Smooth muscle cell (in vitro differentiated cells): ENCODE measurements at regions not wholly inside any gene's neighbourhood (a gene's known extent, or its start where the extent isn't known, plus 50 kb on each side); places are given as distances from the start of the nearest gene placed in this dataset.

Experiments used
- DNase-seq: peaks from one replicate; lab custom pipeline; 2025; ENCODE audit not compliant: unreplicated experiment; lab: John Stamatoyannopoulos, UW
- H2AFZ ChIP-seq: fragments of 200-600 bp; sonication (generic); 2 replicates; pipeline ENCODE4 v1.6.0; 2016; ENCODE audit warnings: antibody characterized with exemption, low read depth, mild to moderate bottlenecking
- H3F3A ChIP-seq: fragments of 200-600 bp; sonication (generic); 2 replicates; pipeline ENCODE4 v1.6.0; 2017; ENCODE audit warnings: antibody characterized with exemption, low read depth
- H3K27ac ChIP-seq: fragments of 200-600 bp; sonication (generic); 2 replicates; pipeline ENCODE4 v1.5.1; 2016; ENCODE audit warnings: low read depth, mild to moderate bottlenecking
- H3K27me3 ChIP-seq: fragments of 200-600 bp; sonication (generic); 2 replicates; pipeline ENCODE4 v1.6.1; 2016; ENCODE audit warnings: low read depth, mild to moderate bottlenecking
- H3K36me3 ChIP-seq: fragments of 200-600 bp; sonication (generic); 2 replicates; pipeline ENCODE4 v1.5.1; 2016; ENCODE audit warnings: low read depth
- H3K4me1 ChIP-seq: fragments of 200-600 bp; sonication (generic); 2 replicates; pipeline ENCODE4 v1.5.1; 2016; ENCODE audit warnings: low read depth
- H3K4me2 ChIP-seq: fragments of 200-600 bp; sonication (generic); 2 replicates; pipeline ENCODE4 v1.6.0; 2016; ENCODE audit warnings: mild to moderate bottlenecking
- H3K4me3 ChIP-seq: fragments of 200-600 bp; sonication (generic); 2 replicates; pipeline ENCODE4 v1.5.1; 2016; ENCODE audit warnings: mild to moderate bottlenecking
- H3K79me2 ChIP-seq: fragments of 200-600 bp; sonication (generic); 2 replicates; pipeline ENCODE4 v1.6.0; 2016; ENCODE audit warnings: low read depth, mild to moderate bottlenecking
- H3K9ac ChIP-seq: fragments of 200-600 bp; sonication (generic); 2 replicates; pipeline ENCODE4 v1.6.0; 2016; ENCODE audit warnings: low read depth
- H3K9me3 ChIP-seq: fragments of 200-600 bp; sonication (generic); replicated peaks from 2 replicates; pipeline ENCODE4 v1.5.1; 2016; ENCODE audit warnings: low read depth
- H4K20me1 ChIP-seq: fragments of 200-600 bp; sonication (generic); 2 replicates; pipeline ENCODE4 v1.6.0; 2016; ENCODE audit warnings: low read depth
- WGBS: methylation state at CpG from one replicate; pipeline ENCODE4 v1.1.7; 2016; ENCODE audit warnings: low lambda C conversion rate; 5-methylcytosine and 5-hydroxymethylcytosine counted together
- TF ChIP-seq, protein P1 (sequence below): fragments of 200-600 bp; sonication (generic); IDR thresholded peaks from 2 replicates; pipeline ENCODE4 v1.5.1; 2017; ENCODE audit warnings: borderline replicate concordance, mild to moderate bottlenecking, antibody characterized with exemption; ENCODE audit not compliant: insufficient read depth, poor library complexity, severe bottlenecking

DNA sequence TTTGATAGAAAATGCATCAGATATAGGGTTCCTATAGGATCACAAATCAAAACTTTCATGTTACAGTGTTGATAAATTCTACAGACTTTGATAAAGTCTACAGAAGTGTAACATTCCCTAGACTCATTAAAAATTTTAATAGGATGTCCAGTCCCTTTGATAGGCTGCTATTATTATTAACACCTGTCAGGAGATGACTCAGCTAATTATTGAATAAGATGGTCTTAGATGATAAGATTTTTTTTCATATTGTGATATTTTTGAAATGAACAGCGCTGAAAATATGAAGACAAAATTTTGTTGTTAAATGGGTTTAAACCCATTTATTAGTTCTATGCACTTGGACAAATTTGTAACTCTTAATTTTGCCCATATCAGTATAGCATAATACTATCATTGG is 356.8 kb upstream of the SLITRK1 start:
- Histone ChIP-seq H3K4me1 (no peaks in the 10 kb centered on the region), H3F3A (no peaks in the 10 kb centered on the region), H3K9ac (no peak overlapping the region), H3K79me2 (no peaks in the 10 kb centered on the region), H3K9me3 (no peaks in the 10 kb centered on the region), H3K27me3 (no peaks in the 10 kb centered on the region), H3K36me3 (no peaks in the 10 kb centered on the region), H2AFZ (no peak overlapping the region), H3K4me3 (no peak overlapping the region), H3K27ac (no peak overlapping the region), H4K20me1 (no peaks in the 10 kb centered on the region), H3K4me2 (no peak overlapping the region)
- WGBS, result 93% methylated on average over 1 of the region's 1 CpG
- TF ChIP-seq, protein P1, sequence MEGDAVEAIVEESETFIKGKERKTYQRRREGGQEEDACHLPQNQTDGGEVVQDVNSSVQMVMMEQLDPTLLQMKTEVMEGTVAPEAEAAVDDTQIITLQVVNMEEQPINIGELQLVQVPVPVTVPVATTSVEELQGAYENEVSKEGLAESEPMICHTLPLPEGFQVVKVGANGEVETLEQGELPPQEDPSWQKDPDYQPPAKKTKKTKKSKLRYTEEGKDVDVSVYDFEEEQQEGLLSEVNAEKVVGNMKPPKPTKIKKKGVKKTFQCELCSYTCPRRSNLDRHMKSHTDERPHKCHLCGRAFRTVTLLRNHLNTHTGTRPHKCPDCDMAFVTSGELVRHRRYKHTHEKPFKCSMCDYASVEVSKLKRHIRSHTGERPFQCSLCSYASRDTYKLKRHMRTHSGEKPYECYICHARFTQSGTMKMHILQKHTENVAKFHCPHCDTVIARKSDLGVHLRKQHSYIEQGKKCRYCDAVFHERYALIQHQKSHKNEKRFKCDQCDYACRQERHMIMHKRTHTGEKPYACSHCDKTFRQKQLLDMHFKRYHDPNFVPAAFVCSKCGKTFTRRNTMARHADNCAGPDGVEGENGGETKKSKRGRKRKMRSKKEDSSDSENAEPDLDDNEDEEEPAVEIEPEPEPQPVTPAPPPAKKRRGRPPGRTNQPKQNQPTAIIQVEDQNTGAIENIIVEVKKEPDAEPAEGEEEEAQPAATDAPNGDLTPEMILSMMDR, result no peak
- DNase-seq, result no peak

DNA sequence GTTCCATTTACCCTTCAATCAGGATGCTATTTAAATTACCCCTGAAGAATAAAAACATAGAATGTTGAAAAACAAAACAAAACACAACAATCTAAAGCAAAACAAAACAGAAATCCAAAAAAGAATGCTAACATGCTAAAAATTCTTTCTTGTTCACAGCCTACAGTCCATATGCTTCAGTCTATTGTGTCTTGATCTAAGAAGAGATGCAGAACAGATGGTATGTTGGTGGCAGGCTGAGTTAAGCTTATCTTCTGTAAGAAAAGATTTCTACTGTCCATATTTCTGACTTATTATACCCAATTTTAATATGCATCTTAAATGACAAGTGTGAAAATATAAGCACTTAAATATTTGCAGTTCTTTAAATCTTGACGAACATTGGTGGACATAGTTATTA is 356.1 kb upstream of the SLITRK1 start:
- Histone ChIP-seq H2AFZ (no peak overlapping the region), H3K4me2 (no peak overlapping the region), H3F3A (no peaks in the 10 kb centered on the region), H3K79me2 (no peaks in the 10 kb centered on the region), H4K20me1 (no peaks in the 10 kb centered on the region), H3K9me3 (no peaks in the 10 kb centered on the region), H3K4me1 (no peaks in the 10 kb centered on the region), H3K36me3 (no peaks in the 10 kb centered on the region), H3K27ac (no peak overlapping the region), H3K27me3 (no peaks in the 10 kb centered on the region), H3K9ac (no peak overlapping the region), H3K4me3 (no peak overlapping the region)
- no peak for DNase-seq
- WGBS, result 92% methylated on average over 1 of the region's 1 CpG
- TF ChIP-seq, protein P1, result no peak

DNA sequence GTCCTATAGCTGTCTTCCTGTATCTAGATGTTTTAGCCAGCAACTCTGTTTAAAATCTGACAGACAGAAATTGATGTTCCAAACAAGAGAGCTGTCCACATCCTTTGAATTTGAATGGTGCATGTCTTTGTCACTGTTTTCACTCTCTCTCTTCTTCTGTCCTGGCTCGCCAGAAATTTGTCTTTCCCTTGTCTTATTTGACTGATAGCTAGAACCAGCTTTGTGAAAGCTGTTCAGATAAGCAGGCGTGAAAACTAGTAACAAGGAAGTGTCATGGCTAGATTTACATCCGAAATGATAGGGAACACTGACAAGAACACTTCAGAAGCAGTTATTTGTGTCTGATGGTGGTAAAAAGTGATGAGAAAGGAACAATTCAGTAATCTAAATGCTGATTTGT is 354.9 kb upstream of the SLITRK1 start:
- no peak overlapping the region for H3K4me2 ChIP-seq
- H3K9ac ChIP-seq, result no peak overlapping the region
- no peak overlapping the region for H3K4me3 ChIP-seq
- no peak overlapping the region for H3K27ac ChIP-seq
- H3K27me3 ChIP-seq, result no peaks in the 10 kb centered on the region
- no peaks in the 10 kb centered on the region for H3K9me3 ChIP-seq
- no peaks in the 10 kb centered on the region for H3F3A ChIP-seq
- TF ChIP-seq, protein P1, result no peak
- no peaks in the 10 kb centered on the region for H3K4me1 ChIP-seq
- H3K36me3 ChIP-seq, result no peaks in the 10 kb centered on the region
- WGBS, result 43% methylated on average over 3 of the region's 3 CpGs
- no peak for DNase-seq
- H2AFZ ChIP-seq, result peak overlapping the region; percentile 71
- H4K20me1 ChIP-seq, result no peaks in the 10 kb centered on the region
- H3K79me2 ChIP-seq, result no peaks in the 10 kb centered on the region

DNA sequence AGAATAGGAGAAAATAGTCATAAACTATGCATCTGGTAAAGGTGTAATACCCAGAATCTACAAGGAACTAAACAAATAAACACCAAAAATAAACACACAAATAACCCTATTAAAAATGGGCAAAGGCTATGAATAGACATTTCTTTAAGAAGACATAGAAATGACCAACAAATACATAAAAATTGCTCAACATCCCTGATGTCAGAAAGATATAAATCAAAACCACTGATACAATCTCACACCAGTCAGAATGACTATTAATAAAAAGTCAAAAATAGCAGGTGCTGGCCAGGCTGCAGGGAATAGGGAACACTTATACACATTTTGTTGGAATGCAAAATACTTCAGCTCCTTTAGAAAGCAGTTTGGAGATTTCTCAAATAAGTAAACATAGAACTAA is 352.1 kb upstream of the SLITRK1 start:
- Histone ChIP-seq H2AFZ (no peak overlapping the region), H3K4me1 (no peaks in the 10 kb centered on the region), H3K9ac (no peak overlapping the region), H3F3A (no peaks in the 10 kb centered on the region), H3K79me2 (no peaks in the 10 kb centered on the region), H3K9me3 (no peaks in the 10 kb centered on the region), H3K27me3 (no peaks in the 10 kb centered on the region), H3K27ac (no peak overlapping the region), H3K4me2 (no peak overlapping the region), H3K36me3 (no peaks in the 10 kb centered on the region), H3K4me3 (no peak overlapping the region), H4K20me1 (no peaks in the 10 kb centered on the region)
- TF ChIP-seq, protein P1, result no peak
- no peak for DNase-seq
